Liver (tissue), 3 donors: ENCODE measurements at regions not wholly inside any gene's neighbourhood (a gene's known extent, or its start where the extent isn't known, plus 50 kb on each side); places are given as distances from the start of the nearest gene placed in this dataset.
"Not testable (repeated sequence)": the region's sequence is repeated elsewhere in the genome, so short reads cannot be mapped to it uniquely, and the experiment has no call there.

ENCODE experiments used
- EGR1 ChIP-seq, 2 donors: IDR thresholded peaks; 2 replicates each; pipeline ENCODE4 v1.6.1; 2016 to 2018; ENCODE audit warnings: antibody characterized with exemption in 2 of 2, low read depth in 2 of 2
- HNF4G ChIP-seq: IDR thresholded peaks from 2 replicates; pipeline ENCODE4 v1.6.1; 2016; ENCODE audit warnings: antibody characterized with exemption
- JUND ChIP-seq, 2 donors: IDR thresholded peaks; 2 replicates each; pipeline ENCODE4 v1.6.1; 2016; ENCODE audit warnings: antibody characterized with exemption in 2 of 2
- RAD21 ChIP-seq, 2 donors: IDR thresholded peaks; 2 replicates each; pipeline ENCODE4 v1.6.1; 2016; ENCODE audit warnings: antibody characterized with exemption in 2 of 2, mild to moderate bottlenecking in 2 of 2
- REST ChIP-seq: IDR thresholded peaks from 2 replicates; pipeline ENCODE4 v1.6.1; 2016; ENCODE audit warnings: antibody characterized with exemption, mild to moderate bottlenecking
- SP1 ChIP-seq: IDR thresholded peaks from 2 replicates; pipeline ENCODE4 v1.6.1; 2018; ENCODE audit warnings: antibody characterized with exemption, mild to moderate bottlenecking
- TAF1 ChIP-seq: conservative IDR thresholded peaks from 2 replicates; pipeline ENCODE4 v1.6.1; 2016; ENCODE audit warnings: antibody characterized with exemption, mild to moderate bottlenecking
- YY1 ChIP-seq: IDR thresholded peaks from 2 replicates; pipeline ENCODE4 v1.6.1; 2016; ENCODE audit warnings: antibody characterized with exemption, mild to moderate bottlenecking
- TF ChIP-seq, protein P1 (sequence below): fragments of 150-350 bp; IDR thresholded peaks from 2 replicates; pipeline ENCODE4 v1.5.1; 2017; ENCODE audit warnings: improper control_type of control experiment, low read depth, low read length; ENCODE audit not compliant: missing input control
- TF ChIP-seq, protein P2 (sequence below): IDR thresholded peaks from 2 replicates; pipeline ENCODE4 v1.6.1; 2016; ENCODE audit warnings: antibody characterized with exemption
- TF ChIP-seq, protein P3 (sequence below): IDR thresholded peaks from 2 replicates; pipeline ENCODE4 v1.6.1; 2016; ENCODE audit warnings: antibody characterized with exemption
- donor health status: healthy.
- donor health status: healthy.

DNA sequence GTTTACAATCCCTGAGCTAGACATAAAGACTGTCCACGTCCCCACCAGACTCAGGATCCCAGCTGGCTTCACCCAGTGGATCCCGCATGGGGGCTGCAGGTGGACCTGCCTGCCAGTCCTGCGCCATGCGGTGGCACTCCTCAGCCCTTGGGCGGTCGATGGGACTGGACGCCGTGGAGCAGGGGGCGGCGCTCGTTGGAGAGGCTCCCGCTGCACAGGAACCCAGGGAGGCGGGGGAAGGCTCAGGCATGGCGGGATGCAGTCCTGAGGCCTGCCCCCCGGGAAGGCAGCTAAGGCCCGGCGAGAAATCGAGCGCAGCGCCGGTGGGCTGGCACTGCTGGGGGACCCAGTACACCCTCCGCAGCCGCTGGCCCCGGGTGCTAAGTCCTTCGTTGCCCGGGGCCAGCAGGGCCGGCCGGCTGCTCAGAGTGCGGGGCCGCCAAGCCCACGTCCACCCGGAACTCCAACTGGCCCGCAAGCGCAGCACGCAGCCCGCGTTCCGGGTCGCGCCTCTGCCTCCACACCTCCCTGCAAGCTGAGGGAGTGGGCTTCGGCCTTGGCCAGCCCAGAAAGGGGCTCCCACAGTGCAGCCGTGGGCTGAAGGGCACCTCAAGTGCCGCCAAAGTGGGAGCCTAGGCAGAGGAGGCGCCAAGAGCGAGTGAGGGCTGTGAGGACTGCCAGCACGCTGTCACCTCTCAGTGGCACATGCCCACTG, 553.1 kb downstream of the CDH9 start:
- TF ChIP-seq, protein P1, sequence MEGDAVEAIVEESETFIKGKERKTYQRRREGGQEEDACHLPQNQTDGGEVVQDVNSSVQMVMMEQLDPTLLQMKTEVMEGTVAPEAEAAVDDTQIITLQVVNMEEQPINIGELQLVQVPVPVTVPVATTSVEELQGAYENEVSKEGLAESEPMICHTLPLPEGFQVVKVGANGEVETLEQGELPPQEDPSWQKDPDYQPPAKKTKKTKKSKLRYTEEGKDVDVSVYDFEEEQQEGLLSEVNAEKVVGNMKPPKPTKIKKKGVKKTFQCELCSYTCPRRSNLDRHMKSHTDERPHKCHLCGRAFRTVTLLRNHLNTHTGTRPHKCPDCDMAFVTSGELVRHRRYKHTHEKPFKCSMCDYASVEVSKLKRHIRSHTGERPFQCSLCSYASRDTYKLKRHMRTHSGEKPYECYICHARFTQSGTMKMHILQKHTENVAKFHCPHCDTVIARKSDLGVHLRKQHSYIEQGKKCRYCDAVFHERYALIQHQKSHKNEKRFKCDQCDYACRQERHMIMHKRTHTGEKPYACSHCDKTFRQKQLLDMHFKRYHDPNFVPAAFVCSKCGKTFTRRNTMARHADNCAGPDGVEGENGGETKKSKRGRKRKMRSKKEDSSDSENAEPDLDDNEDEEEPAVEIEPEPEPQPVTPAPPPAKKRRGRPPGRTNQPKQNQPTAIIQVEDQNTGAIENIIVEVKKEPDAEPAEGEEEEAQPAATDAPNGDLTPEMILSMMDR = not testable (repeated sequence)
- TF ChIP-seq SP1; EGR1 (IDR thresholded peaks at IDR 0.05; ENCODE audit: low read depth in 2 of 2); JUND (IDR thresholded peaks at IDR 0.05); REST; RAD21 (IDR thresholded peaks at IDR 0.05); YY1; TAF1; HNF4G: not testable (repeated sequence)
- TF ChIP-seq, protein P2, sequence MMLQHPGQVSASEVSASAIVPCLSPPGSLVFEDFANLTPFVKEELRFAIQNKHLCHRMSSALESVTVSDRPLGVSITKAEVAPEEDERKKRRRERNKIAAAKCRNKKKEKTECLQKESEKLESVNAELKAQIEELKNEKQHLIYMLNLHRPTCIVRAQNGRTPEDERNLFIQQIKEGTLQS = not testable (repeated sequence)
- TF ChIP-seq, protein P3, sequence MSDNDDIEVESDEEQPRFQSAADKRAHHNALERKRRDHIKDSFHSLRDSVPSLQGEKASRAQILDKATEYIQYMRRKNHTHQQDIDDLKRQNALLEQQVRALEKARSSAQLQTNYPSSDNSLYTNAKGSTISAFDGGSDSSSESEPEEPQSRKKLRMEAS = not testable (repeated sequence)
